GM19397 (cell line): ENCODE measurements at regions not wholly inside any gene's neighbourhood (a gene's known extent, or its start where the extent isn't known, plus 50 kb on each side); places are given as distances from the start of the nearest gene placed in this dataset.
"Not testable (repeated sequence)": the region's sequence is repeated elsewhere in the genome, so short reads cannot be mapped to it uniquely, and the experiment has no call there.

Experiments
- ATAC-seq: cut with Tn5 transposase; IDR thresholded peaks from one replicate; pipeline ENCODE4 v1.9.1; 2021; ENCODE audit warnings: mild to moderate bottlenecking, moderate library complexity; ENCODE audit not compliant: unreplicated experiment

DNA sequence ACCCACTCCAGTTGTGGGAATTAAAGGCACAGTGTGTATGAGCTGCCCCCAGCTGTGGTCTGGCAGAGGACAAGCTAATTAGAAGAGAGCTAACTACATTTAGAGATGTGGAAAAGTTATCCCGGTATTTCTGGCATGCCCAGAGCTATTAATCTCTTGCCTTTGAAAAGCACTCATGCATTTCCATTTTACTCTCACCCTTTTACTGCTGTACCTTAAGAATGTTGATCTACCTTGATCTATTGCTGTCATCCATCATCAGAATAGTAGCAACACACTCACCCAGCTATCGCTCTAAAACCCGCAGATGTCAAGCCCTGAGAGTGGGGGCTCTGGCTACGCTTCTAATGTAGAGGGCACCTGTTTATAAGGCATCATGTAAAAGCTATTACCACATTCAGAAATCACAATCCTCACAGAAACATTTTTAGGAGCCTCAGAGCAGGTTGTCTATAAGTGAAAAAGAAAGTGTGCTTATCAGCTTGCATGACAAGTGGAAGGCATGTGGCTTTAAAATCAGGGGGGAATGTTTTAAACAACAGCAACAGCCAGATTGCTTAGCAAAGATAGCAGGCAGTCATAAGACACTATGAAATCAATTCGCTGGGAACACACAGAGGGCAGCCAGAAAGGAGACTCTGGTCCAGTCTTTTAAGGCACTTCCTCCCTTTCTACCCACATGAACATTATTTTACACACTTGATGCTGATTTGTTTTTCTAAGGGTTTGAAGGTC is 224.2 kb upstream of the IRS2 start:
- ATAC-seq = no peak

DNA sequence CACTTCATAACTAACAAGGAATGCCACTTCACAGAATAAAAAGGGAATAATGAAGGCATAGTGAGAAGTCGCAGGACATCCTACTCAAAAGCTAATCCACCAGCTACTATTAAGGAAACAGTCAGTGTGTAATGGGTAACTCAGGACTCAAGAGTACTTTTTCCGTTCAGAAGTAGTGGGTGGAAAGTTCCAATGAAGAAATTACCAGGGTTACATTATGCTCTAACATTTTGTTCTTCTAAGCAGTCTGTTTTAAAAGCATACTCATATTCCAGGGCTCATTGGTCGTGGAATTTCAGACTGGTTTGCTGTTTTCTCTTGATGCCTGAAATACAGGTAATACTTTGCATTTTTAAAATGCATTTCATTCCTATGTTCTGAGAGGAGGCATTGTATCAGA is 222.4 kb upstream of the IRS2 start:
- ATAC-seq = no peak

DNA sequence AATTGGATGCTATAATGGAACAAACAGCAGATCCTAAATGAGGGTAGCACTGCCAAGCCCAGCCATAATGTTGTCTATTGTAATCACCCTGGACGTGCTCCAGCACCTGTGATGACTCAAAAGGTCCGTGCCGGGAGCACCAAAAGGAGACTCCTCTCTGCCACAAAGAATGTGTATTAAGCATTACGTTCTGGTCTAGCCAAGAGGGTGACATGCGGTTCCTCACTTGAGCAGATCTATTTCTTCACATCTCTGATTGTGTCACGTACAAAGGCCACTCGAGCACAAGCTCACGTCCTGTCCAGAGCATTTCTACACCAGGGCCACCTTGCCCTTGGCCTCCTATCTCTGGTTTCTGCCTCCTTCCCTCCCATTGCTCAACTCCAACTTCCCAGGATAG is 219.9 kb upstream of the IRS2 start:
- ATAC-seq = no peak

DNA sequence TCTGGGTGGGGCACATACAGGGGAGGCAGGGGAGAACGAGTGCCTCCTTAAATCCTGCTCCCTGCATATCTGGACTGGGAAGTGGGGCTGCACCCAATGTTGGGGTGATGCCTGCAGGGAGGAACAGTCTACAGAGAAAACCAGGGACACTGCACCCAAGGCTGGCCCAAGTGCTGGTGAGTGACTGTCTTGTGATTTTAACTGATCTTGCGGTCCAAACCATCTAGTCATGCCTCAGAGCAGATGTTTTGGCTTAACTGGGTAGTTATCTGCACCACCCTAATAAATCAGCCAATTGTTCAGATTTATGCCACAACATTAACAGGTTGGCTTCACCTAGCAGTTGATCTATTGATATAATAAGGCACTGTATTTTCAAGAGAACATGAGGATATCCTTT is 219.2 kb upstream of the IRS2 start:
- ATAC-seq = no peak

DNA sequence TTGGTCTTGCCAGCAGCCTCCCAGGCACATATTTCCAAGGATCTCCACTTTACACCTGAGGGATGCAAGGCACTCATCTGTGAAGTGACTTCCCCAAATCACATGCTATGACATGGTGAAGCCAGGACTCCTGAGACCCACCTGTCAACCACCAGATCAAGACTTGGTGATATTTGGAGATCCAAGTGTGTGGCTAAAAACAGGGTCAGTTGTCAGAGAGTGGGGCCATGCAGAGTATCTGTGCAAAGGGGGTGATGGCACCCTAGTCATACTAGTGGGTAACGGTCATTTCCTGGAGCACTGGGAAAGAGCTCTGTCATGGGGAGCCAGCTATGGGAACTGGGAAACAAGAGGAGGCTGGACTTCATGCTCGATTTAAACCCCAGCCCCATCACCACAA is 218.4 kb upstream of the IRS2 start:
- ATAC-seq = no peak

DNA sequence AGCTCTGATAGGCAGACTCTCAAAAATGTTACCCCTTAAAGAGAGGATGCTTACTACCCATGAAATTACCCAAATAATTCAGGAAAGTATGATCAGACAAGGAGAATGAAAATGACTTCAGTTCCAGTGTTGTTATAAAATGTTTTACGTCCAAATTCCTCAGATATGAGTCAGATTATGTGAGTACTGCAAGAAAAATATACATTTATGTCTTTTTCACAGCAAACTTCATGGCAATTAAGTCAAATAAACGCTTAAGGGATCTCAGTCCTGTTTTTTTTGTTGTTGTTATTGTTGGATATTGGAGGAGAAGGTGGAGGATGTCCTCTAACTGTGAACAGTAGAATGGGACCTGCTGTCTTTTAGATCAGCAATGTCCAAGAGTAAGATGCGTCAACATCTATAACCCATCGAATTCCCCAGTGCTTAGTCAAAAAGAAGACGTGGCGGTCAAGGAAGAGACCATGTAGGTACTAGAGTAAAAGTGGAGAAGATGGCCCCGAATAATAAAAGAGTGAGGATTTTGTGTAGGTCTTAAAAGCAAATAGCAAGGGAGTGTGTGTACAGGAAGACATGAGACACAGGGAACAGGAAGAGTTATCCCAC is 215.4 kb upstream of the IRS2 start:
- no peak for ATAC-seq

DNA sequence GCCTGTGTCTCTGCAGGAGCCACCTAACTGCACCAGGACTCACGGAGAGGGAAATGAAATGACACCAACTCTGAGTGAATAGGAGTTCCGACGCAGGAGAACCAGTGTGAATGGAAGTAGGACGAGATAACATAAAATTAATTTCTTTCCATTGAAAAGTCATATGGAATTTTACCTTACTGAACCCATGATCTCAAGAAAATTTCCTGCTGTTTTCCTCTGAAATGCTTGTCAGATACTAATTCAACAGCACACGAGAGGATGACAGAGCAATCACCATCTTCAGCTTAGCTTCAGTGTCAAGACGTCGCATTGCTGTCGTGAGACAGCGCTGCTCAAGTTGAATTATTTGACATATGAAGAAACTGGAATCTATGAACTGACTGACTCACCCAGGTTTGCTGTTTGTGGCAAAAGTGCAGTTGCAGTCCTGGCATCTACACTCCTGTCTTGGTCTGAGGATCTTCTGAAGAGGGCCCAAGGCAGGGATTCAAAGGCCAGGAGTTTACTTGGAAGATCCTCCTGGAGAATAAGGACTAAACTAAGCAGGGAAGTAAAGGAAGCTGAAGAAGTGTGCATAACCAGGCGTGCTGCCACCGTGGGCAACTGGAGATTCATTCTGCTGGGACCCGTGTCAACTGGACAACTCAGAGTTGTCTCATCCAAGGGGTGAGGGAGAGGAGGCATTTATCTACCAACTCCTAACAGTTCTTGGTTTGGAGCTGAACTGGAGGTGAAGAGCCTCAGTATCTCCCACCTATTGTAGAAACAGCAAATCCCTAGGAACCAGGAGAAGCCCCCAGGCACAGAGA is 214.4 kb upstream of the IRS2 start:
- ATAC-seq = no peak

GRCh38 chr13:109999659-110000533 is 213.5 kb upstream of the IRS2 start:
- no peak for ATAC-seq

DNA sequence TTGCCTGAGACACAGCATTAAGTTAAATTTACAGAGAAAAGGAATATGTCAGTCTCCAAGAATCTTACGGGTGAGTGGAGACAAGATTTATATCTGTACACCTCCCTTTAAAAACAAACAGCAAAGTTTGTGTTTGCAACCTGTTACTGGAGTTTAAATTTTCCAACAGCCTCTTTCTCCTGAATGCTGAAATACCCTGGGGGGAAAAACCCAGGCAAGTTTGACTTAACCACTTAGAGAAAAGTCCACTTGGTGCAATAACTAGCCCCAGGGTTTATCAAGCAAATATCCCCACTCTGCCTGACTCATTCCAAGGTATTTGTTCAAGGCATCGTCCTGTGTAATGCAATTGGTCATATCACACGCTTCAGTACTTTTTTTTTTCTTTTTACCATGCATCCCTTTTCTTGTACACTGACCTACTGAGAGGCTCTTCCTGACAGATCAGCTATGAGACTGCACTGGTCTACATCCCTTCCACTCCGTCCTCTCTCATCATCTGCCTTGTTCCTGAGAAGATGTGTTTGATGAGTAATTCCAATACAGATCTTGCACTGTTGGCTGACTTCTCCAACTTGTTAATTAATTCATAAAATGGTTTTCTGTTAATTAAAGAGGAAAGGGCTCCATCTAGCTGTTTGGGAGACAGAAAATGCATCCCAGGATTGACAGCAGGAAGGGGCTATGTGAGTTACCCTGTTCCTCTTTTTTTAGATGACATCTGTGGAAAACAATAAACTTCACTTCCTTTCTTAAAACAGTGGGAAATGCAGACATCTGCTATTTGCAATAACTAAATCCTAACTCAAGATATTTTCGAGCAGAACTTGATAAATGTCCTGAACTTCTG is 212.5 kb upstream of the IRS2 start:
- ATAC-seq = no peak

DNA sequence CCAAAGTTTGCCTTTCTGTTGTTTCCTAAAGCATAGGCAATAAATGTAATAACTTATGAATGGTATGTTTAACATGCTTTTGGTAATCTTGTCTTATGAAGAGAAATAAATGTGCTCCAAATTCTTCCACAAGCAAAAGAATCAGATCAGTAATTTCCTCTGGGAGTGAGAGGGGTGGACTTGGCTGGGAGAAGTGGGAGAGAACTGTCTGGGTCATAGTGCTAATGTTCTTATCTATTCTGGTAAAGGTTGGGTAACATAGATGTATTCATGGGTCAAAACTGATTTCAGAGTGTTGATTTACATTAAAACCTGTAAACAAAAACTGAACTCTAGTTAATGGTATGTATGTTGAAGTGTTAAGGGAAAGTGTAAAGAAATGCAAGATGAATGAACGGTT is 211.7 kb upstream of the IRS2 start:
- ATAC-seq = no peak

DNA sequence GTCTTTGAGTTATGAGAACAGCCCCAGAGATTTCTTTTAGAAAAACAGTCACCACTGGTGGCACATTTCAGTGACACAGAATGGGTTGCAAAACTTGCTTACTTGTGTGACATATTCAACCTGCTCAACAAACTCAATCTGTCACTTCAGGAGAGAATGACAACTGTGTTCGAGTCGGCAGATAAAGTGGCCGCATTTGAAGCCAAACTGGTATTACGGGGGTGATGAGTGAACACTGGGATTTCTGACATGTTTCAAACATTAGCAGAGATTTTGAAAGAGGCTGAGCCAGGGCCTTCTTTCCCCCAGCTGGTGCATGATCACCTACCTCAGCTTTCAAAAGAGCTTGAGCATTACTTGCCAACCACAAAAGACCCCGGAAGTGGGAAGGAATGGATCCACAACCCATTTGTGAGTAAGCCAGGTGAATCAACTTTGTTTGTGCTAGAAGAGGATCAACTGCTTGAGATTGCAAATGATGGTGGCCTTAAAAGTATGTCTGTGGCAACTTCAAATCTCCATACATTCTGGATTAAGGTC is 210.7 kb upstream of the IRS2 start:
- not testable (repeated sequence) for ATAC-seq

DNA sequence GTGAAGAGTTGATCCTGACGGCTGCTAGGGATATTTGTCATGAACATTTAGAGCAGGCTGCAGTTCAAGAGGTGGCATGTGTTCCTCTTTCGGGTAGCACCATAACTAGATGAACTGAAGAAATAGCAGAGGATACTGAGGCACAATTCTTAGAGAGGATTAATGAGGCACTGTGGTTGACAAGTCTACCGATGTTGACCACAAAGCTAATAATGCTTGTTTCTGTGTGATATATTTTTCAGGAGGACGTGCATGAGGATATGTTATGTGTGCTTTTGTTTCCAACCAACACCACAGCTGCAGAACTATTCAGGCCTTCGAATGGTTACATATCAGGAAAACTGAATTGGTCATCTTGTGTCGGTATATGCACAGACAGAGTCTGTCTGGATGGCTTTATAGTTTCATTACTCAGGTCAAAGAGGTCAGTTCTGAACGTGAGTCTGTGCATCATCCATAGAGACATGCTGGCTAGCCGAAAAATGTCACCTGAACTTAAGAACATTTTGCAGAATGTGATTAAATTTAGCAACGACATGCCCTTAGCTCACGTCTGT is 210.1 kb upstream of the IRS2 start:
- ATAC-seq = no peak

DNA sequence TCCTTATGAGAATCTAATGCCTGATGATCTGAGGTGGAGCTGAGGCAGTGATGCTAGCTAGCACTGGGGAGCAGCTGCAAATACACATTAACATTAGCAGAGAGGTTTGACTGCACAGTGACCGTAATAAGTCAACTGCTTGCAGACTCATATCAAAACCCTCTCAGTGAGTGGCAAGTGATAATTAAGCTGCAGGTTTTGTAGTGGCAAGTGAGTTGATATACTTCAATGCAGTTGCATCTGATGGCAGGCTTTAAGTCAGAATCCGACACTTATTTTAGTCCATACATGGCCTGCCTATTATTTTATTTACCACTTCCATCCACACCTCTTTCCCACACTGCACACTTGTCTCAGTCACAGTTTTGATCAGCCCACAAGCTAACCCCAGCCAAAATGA is 209.2 kb upstream of the IRS2 start:
- no peak for ATAC-seq

DNA sequence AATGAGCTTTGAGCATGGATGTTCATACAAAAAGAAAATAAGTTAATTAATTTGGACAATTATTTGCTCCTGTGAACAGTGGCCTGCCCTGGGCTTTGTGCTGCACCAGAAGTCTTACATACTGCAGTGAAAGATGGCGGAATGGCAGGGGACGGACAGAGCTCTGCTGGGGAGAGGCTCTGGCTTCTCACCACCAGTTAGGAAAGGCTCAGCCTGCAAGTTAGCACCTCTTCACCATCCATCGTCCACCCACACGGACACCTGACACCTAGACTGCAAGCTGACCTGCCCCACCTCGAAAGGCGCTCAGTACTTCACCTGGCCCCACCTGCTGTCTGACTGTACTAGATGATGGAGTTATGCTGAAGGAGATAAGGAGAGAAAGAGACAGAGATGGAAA is 203.9 kb upstream of the IRS2 start:
- no peak for ATAC-seq

GRCh38 chr13:109989686-109990085 is 203.3 kb upstream of the IRS2 start:
- ATAC-seq = no peak

- ATAC-seq = no peak
These were observed 202.8 kb upstream of the IRS2 start for GRCh38 chr13:109989155-109989554.

DNA sequence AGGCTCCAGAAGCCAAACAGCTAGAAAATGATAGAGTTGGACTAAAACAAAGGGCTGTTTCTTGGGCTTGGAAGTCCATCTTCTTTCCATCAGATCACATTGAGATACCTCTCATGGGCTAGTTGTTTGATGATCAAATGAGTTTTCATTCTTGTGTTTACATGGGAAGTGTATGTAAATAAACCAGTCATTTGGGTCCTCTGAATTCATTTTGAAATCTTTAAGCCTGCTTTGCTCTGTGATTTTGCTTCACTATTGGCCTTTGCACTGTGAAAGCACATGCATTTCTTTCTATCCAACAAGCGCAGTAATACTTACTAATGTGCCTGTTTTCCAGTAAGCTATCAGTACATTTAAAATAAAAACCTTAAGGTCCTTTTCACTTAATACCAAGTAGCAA is 200.5 kb upstream of the IRS2 start:
- ATAC-seq = no peak

GRCh38 chr13:109985871-109986450 is 199.6 kb upstream of the IRS2 start:
- ATAC-seq = no peak

DNA sequence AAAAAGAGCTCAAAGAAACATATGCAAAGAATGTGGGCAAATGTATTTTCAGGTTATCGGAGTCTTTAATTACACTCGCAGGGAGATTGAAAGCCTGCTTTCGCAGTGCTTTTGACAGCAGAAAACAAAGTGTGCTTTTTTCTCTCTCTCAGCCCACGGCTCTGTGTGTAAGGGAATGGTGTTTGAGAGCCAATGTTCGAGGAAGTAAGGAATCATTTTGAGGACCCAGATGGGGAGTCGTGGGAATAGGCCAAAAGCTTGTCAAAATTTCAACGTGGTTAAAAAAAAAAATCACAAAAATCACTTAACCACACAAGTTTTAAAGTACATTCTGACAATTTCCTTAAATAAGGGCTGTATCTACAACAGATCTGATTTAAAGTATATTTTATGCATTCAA is 197.1 kb upstream of the IRS2 start:
- no peak for ATAC-seq
